BE2C (cell line): ENCODE measurements at regions not wholly inside any gene's neighbourhood (a gene's known extent, or its start where the extent isn't known, plus 50 kb on each side); places are given as distances from the start of the nearest gene placed in this dataset.

ENCODE experiments used
- DNase-seq: peaks from one replicate; pipeline ENCODE4 v3.0.0-alpha.2; 2020
- H3K27me3 ChIP-seq: fragments of 250-450 bp; sonication (Bioruptor Pico); 2 replicates; pipeline ENCODE4 v1.5.1; 2020; ENCODE audit warnings: mild to moderate bottlenecking
- H3K36me3 ChIP-seq: fragments of 250-450 bp; sonication (Bioruptor Pico); 2 replicates; pipeline ENCODE4 v1.5.1; 2020; ENCODE audit warnings: mild to moderate bottlenecking
- H3K4me1 ChIP-seq: fragments of 250-450 bp; sonication (Bioruptor Pico); 2 replicates; pipeline ENCODE4 v1.5.1; 2020
- H3K4me3 ChIP-seq: 2 replicates; pipeline ENCODE4 v1.5.1; 2011; ENCODE audit warnings: low read depth, low read length
- H3K9me3 ChIP-seq: fragments of 250-450 bp; sonication (Bioruptor Pico); 2 replicates; pipeline ENCODE4 v1.5.1; 2020
- CTCF ChIP-seq: IDR thresholded peaks from 2 replicates; pipeline ENCODE4 v1.5.1; 2012; ENCODE audit warnings: mild to moderate bottlenecking, low read depth, low read length

DNA sequence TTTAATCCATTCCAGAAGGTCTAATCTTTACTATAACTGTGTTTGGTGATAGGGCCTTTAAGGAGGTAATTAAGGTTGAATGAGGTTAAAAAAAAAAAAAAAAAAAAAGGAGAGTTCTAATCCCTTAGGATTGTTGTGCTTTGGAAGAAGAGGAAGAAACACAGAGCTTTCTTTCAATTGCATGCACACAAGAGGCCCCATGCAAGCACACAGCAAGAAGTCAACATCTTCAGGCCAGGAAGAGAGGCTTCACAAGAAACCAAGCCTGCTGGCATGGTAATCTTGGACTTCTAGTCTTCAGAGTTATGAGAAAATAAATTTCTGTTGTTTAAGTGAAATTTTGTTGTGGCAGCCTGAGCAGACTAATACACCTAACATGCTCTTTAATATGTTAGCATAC, 118.6 kb downstream of the NAA11 start:
- Histone ChIP-seq H3K9me3 (no peaks in the 10 kb centered on the region), H3K4me1 (peaks cover 1% of the 10 kb centered on the region; the same call in 1 of the 2 replicates), H3K36me3 (no peaks in the 10 kb centered on the region), H3K4me3 (no peak overlapping the region), H3K27me3 (no peaks in the 10 kb centered on the region)
- DNase-seq: no peak
- no peak for TF ChIP-seq CTCF

DNA sequence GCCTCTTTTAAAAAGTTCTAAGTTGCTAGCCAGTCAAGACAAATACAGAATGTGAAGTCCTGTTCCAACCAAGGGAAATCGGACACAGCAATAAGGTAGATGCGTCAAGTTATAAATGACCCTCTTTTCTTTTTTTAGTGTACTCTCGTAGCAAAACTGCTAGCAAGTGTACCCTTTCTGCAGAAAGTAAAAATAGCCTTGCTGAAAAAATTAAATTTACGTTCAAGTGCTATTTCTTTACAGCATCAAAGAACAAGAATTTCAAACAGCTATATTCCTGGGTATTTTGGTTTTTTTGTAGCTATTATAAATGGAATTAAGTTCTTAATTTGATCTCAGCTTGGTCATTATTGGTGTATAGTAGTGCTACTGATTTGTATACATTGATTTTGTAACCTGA, 119.2 kb downstream of the NAA11 start:
- no peak for DNase-seq
- no peaks in the 10 kb centered on the region for H3K36me3 ChIP-seq
- H3K27me3 ChIP-seq: no peaks in the 10 kb centered on the region
- no peaks in the 10 kb centered on the region for H3K9me3 ChIP-seq
- no peaks in the 10 kb centered on the region for H3K4me1 ChIP-seq
- no peak overlapping the region for H3K4me3 ChIP-seq
- no peak for TF ChIP-seq CTCF

GRCh38 chr4:79205121-79205520, 120.7 kb downstream of the NAA11 start:
- Histone ChIP-seq H3K4me3 (no peak overlapping the region), H3K4me1 (peaks cover 2% of the 10 kb centered on the region; the same call in 1 of the 2 replicates), H3K36me3 (no peaks in the 10 kb centered on the region), H3K27me3 (no peaks in the 10 kb centered on the region), H3K9me3 (no peaks in the 10 kb centered on the region)
- no peak for TF ChIP-seq CTCF
- DNase-seq: no peak

DNA sequence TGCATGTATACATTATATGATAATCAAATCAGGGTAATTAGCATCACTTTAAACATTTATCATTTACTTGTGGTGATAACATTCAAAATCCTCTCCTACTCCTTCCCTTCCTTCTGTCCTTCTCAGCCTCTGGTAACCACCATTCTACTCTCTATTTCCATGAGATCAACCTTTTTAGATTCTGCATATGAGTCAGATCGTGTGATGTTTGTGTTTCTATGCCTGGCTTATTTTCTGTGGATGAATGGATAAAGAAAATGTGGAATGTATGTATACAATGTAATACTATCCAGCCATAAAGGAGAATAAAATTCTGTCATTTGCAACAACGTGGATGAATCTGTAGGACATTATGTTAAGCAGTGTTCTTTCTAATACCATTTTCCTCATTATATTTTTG, 123.9 kb downstream of the NAA11 start:
- no peak for TF ChIP-seq CTCF
- Histone ChIP-seq H3K4me1 (peaks cover 8% of the 10 kb centered on the region; the same call in 1 of the 2 replicates), H3K4me3 (no peak overlapping the region), H3K27me3 (no peaks in the 10 kb centered on the region), H3K9me3 (no peaks in the 10 kb centered on the region), H3K36me3 (no peaks in the 10 kb centered on the region)
- no peak for DNase-seq

GRCh38 chr4:79199743-79200142, 126.1 kb downstream of the NAA11 start:
- no peak for DNase-seq
- Histone ChIP-seq H3K4me1 (peaks cover 8% of the 10 kb centered on the region; the same call in 1 of the 2 replicates), H3K9me3 (no peaks in the 10 kb centered on the region), H3K4me3 (no peak overlapping the region), H3K36me3 (no peaks in the 10 kb centered on the region), H3K27me3 (no peaks in the 10 kb centered on the region)
- no peak for TF ChIP-seq CTCF

DNA sequence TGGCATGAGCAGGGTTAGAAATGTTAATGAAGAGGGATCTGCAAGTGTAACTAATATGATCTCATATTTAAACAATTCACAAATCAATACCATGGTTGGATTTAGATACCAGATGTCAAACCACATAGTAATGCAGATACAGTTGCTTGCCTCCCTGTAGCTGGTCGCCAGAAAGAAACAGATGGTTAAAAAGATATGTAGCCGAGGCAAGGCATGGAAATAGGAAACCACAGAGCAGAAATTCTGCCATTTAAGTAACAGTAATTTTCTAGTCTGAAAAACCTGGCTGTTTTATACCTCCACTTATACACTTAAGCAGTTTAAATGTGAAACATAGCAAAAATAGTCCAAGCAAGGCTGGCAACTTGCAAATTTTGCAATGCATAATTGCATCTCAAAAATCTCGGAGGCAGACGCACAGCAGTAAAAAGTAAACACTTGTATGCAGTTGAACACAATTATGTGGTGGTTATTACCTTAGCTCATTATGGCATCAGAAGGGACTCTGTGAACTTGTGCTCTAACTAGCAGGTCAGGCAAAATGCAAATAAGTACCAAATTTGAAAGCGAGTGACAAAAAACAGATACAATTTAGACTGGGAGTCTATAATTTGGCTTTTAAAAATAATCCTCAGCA, 126.8 kb downstream of the NAA11 start:
- no peak for TF ChIP-seq CTCF
- H3K27me3 ChIP-seq: no peaks in the 10 kb centered on the region
- H3K4me3 ChIP-seq: no peak overlapping the region
- no peak for DNase-seq
- H3K9me3 ChIP-seq: no peaks in the 10 kb centered on the region
- H3K4me1 ChIP-seq: peaks cover 8% of the 10 kb centered on the region; the same call in 1 of the 2 replicates
- no peaks in the 10 kb centered on the region for H3K36me3 ChIP-seq
